SK-N-SH (cell line): ENCODE measurements at regions not wholly inside any gene's neighbourhood (a gene's known extent, or its start where the extent isn't known, plus 50 kb on each side); places are given as distances from the start of the nearest gene placed in this dataset.

Experiments
- CTCF ChIA-PET: fragments of 300-600, 350-600 bp; formaldehyde crosslinking; extraction: SDS; loops from one replicate; lab custom pipeline; 2021; lab: Yijun Ruan, JAX
- POLR2A ChIA-PET: fragments of 350-600 bp; sonication (Branson Sonifier 250); formaldehyde crosslinking; extraction: SDS; loops from one replicate; lab custom pipeline; 2020; ENCODE audit warnings: antibody characterized with exemption, inconsistent platforms; lab: Yijun Ruan, JAX
- DNase-seq: peaks from one replicate; pipeline ENCODE4 v3.0.0; 2012
- H2AFZ ChIP-seq: fragments of 200-600 bp; sonication (generic); 2 replicates; pipeline ENCODE4 v1.8.1; 2016; ENCODE audit warnings: antibody characterized with exemption, mild to moderate bottlenecking, low read depth
- H3F3A ChIP-seq: fragments of 200-600 bp; sonication (generic); replicated peaks from 2 replicates; pipeline ENCODE3; 2016; ENCODE audit warnings: antibody characterized with exemption, mild to moderate bottlenecking; ENCODE audit not compliant: insufficient read depth
- H3K27ac ChIP-seq, 2 experiments: fragments of 200-500 bp in 1 of 2; fragments of 200-600 bp in 1 of 2; sonication (Bioruptor generic) in 1 of 2; sonication (generic), shearing (Covaris generic) in 1 of 2; 2 replicates each; pipeline versions ENCODE4 v1.5.1 to v1.6.1; 2014 to 2016; ENCODE audit warnings: low read depth in 2 of 2, inconsistent platforms in 1 of 2, low read length in 1 of 2, mild to moderate bottlenecking in 1 of 2, mixed read lengths in 1 of 2
- H3K27me3 ChIP-seq: fragments of 200-600 bp; sonication (generic), shearing (Covaris generic); 2 replicates; pipeline ENCODE4 v1.6.1; 2016; ENCODE audit warnings: mixed run types; ENCODE audit not compliant: insufficient read depth
- H3K36me3 ChIP-seq, 2 experiments: fragments of 200-500 bp in 1 of 2; fragments of 200-600 bp in 1 of 2; sonication (Bioruptor generic) in 1 of 2; sonication (generic) in 1 of 2; replicated peaks in 1 of 2; 2 replicates each; pipeline versions ENCODE3 to v1.5.1; 2014 to 2016; ENCODE audit warnings: low read length in 1 of 2, mild to moderate bottlenecking in 1 of 2; ENCODE audit not compliant: insufficient read depth in 2 of 2, control insufficient read depth in 1 of 2
- H3K4me1 ChIP-seq, 2 experiments: fragments of 200-500 bp in 1 of 2; fragments of 200-600 bp in 1 of 2; sonication (Bioruptor generic) in 1 of 2; sonication (generic), shearing (Covaris generic) in 1 of 2; 2 replicates each; pipeline versions ENCODE4 v1.5.1 to v1.6.1; 2014 to 2016; ENCODE audit warnings: low read depth in 1 of 2, low read length in 1 of 2, mixed run types in 1 of 2; ENCODE audit not compliant: insufficient read depth in 2 of 2, control insufficient read depth in 1 of 2
- H3K4me2 ChIP-seq: fragments of 200-600 bp; sonication (generic), shearing (Covaris generic); 2 replicates; pipeline ENCODE4 v1.6.1; 2017; ENCODE audit warnings: mixed run types
- H3K4me3 ChIP-seq, 2 experiments: fragments of 200-500 bp in 1 of 2; fragments of 200-600 bp in 1 of 2; sonication (Bioruptor generic) in 1 of 2; sonication (generic), shearing (Covaris generic) in 1 of 2; 2 replicates each; pipeline versions ENCODE4 v1.5.1 to v1.8.1; 2014 to 2016; ENCODE audit warnings: low read depth in 2 of 2, inconsistent platforms in 1 of 2, low read length in 1 of 2, mild to moderate bottlenecking in 1 of 2, mixed read lengths in 1 of 2, moderate library complexity in 1 of 2
- H3K79me2 ChIP-seq: fragments of 200-600 bp; sonication (generic); 2 replicates; pipeline ENCODE4 v1.8.1; 2017; ENCODE audit warnings: mild to moderate bottlenecking; ENCODE audit not compliant: insufficient read depth
- H3K9ac ChIP-seq: fragments of 200-600 bp; sonication (generic); 2 replicates; pipeline ENCODE4 v1.6.1; 2017; ENCODE audit warnings: mixed run types
- H3K9me2 ChIP-seq: fragments of 200-600 bp; sonication (generic); 2 replicates; pipeline ENCODE4 v1.6.1; 2017; ENCODE audit warnings: mixed run types
- H3K9me3 ChIP-seq: fragments of 200-600 bp; sonication (generic); 2 replicates; pipeline ENCODE4 v1.6.1; 2017; ENCODE audit warnings: mixed run types, mild to moderate bottlenecking, moderate library complexity
- H4K20me1 ChIP-seq: fragments of 200-600 bp; sonication (generic); 2 replicates; pipeline ENCODE4 v1.6.1; 2017; ENCODE audit warnings: mild to moderate bottlenecking, mixed run types; ENCODE audit not compliant: insufficient read depth
- CTCF ChIP-seq: fragments of 200-600 bp; sonication (generic); IDR thresholded peaks from 2 replicates; pipeline ENCODE4 v1.6.1; 2017; ENCODE audit warnings: antibody characterized with exemption, mild to moderate bottlenecking, moderate library complexity
- FOSL2 ChIP-seq: IDR thresholded peaks from 2 replicates; pipeline ENCODE4 v1.4.0; 2012; ENCODE audit warnings: low read depth, mild to moderate bottlenecking, moderate library complexity, borderline replicate concordance
- FOXJ3 ChIP-seq: sonication (generic); formaldehyde crosslinking; IDR thresholded peaks from 2 replicates; pipeline ENCODE4 v1.5.1; 2020; ENCODE audit warnings: mild to moderate bottlenecking, missing genetic modification reagents
- FOXM1 ChIP-seq: IDR thresholded peaks from 2 replicates; pipeline ENCODE4 v1.4.0; 2012; ENCODE audit warnings: low read depth, mild to moderate bottlenecking
- GABPA ChIP-seq: IDR thresholded peaks from 2 replicates; pipeline ENCODE4 v1.4.0; 2012; ENCODE audit warnings: low read depth, mild to moderate bottlenecking
- GATA2 ChIP-seq: sonication (generic); formaldehyde crosslinking; IDR thresholded peaks from 2 replicates; pipeline ENCODE4 v1.5.0; 2020; ENCODE audit warnings: mild to moderate bottlenecking, missing genetic modification reagents
- MAX ChIP-seq: IDR thresholded peaks from 2 replicates; pipeline ENCODE4 v1.4.0; 2012; ENCODE audit warnings: low read depth
- MXI1 ChIP-seq: IDR thresholded peaks from 2 replicates; pipeline ENCODE4 v1.6.1; 2012; ENCODE audit warnings: mild to moderate bottlenecking, low read depth, low read length, improper control_type of control experiment
- NFIC ChIP-seq: IDR thresholded peaks from 2 replicates; pipeline ENCODE4 v1.4.0; 2012; ENCODE audit warnings: borderline replicate concordance
- POLR2AphosphoS5 ChIP-seq: IDR thresholded peaks from 2 replicates; pipeline ENCODE4 v1.6.1; 2012; ENCODE audit warnings: low read depth, low read length
- RFX5 ChIP-seq: IDR thresholded peaks from 2 replicates; pipeline ENCODE4 v1.6.1; 2012; ENCODE audit warnings: mild to moderate bottlenecking, improper control_type of control experiment, low read length
- USF2 ChIP-seq: fragments of 150-350 bp; IDR thresholded peaks from 2 replicates; pipeline ENCODE4 v1.6.1; 2017; ENCODE audit warnings: antibody characterized with exemption, low read length, low read depth, borderline replicate concordance
- ZBTB33 ChIP-seq: IDR thresholded peaks from 2 replicates; pipeline ENCODE4 v1.4.0; 2012; ENCODE audit warnings: low read depth, borderline replicate concordance
- WGBS: methylation state at CpG from one replicate; pipeline ENCODE4 v1.1.6; 2017; ENCODE audit warnings: low lambda C conversion rate; 5-methylcytosine and 5-hydroxymethylcytosine counted together

- CTCF ChIA-PET = interaction anchor here (1.0 to 2.5 kb wide), 2 partner anchors 15 to 32 kb away, joined by 3 to 11 read pairs; no protein-coding TSS in a partner anchor
Observed at GRCh38 chr10:30702860-30703259, 73.3 kb upstream of the LYZL2 start.

GRCh38 chr10:30701451-30702173 is 72.1 kb upstream of the LYZL2 start:
- no peaks in the 10 kb centered on the region for H3K79me2 ChIP-seq
- 60% methylated on average over 12 of the region's 13 CpGs for WGBS
- H3F3A ChIP-seq = no peaks in the 10 kb centered on the region
- no peak for TF ChIP-seq USF2
- 0 out of 2 replicates have a peak, but pooled peaks have one; percentile 21 for TF ChIP-seq FOXJ3 (CRISPR knock-in tag)
- peak; percentile 53 for TF ChIP-seq GATA2 (CRISPR knock-in tag)
- TF ChIP-seq ZBTB33 = no peak
- TF ChIP-seq, all 33 proteins: peak for 2
- no peaks in the 10 kb centered on the region for H3K36me3 ChIP-seq
- peak; percentile 48 for DNase-seq
- no peaks in the 10 kb centered on the region for H4K20me1 ChIP-seq
- H2AFZ ChIP-seq = 0 out of 2 replicates have a peak overlapping the region, but pooled peaks have one; percentile 59
- peaks cover 6 to 16% of the 10 kb centered on the region in 2 experiments; a peak in 3 of 4 replicates for H3K4me1 ChIP-seq
- peak overlapping the region in 1 of 2 experiments; percentile 72; a peak in 2 of 4 replicates for H3K27ac ChIP-seq
- H3K27me3 ChIP-seq = no peaks in the 10 kb centered on the region
- ChIA-PET POLR2A (no interaction called here), CTCF (interaction anchor here (1.4 to 2.5 kb wide), 2 partner anchors 14 to 50 kb away, joined by 3 to 11 read pairs; no protein-coding TSS in a partner anchor)
- H3K9ac ChIP-seq = no peak overlapping the region
- no peaks in the 10 kb centered on the region for H3K9me3 ChIP-seq
- H3K9me2 ChIP-seq = no peaks in the 10 kb centered on the region
- H3K4me3 ChIP-seq = no peak overlapping the region
- no peak overlapping the region; the same call in 1 of the 2 replicates for H3K4me2 ChIP-seq

More at GRCh38 chr10:30702860-30703259, 73.3 kb upstream of the LYZL2 start:
- H3K79me2 ChIP-seq = no peaks in the 10 kb centered on the region
- no peak overlapping the region for H3K27ac ChIP-seq
- no peaks in the 10 kb centered on the region for H3K9me3 ChIP-seq
- H3K36me3 ChIP-seq = no peaks in the 10 kb centered on the region
- H2AFZ ChIP-seq = no peak overlapping the region
- H3K4me1 ChIP-seq = peaks cover 6 to 16% of the 10 kb centered on the region in 2 experiments; a peak in 3 of 4 replicates
- H4K20me1 ChIP-seq = no peaks in the 10 kb centered on the region
- H3K4me3 ChIP-seq = no peak overlapping the region
- DNase-seq = no peak
- no peak overlapping the region for H3K4me2 ChIP-seq
- no peaks in the 10 kb centered on the region for H3K27me3 ChIP-seq
- no peak overlapping the region for H3K9ac ChIP-seq
- 60% methylated on average over 5 of the region's 5 CpGs for WGBS
- TF ChIP-seq FOSL2 (no peak), FOXM1 (no peak), MXI1 (no peak), NFIC (no peak), USF2 (no peak), CTCF (no peak), MAX (no peak), GABPA (no peak), RFX5 (no peak), POLR2AphosphoS5 (no peak)
- POLR2A ChIA-PET = interaction anchor here (0.7 kb wide), 1 partner anchor 897 kb away, joined by 4 read pairs; no protein-coding TSS in a partner anchor
- H3K9me2 ChIP-seq = no peaks in the 10 kb centered on the region
- no peaks in the 10 kb centered on the region for H3F3A ChIP-seq
